ENCODE measurements at regions not wholly inside any gene's neighbourhood (a gene's known extent, or its start where the extent isn't known, plus 50 kb on each side); places are given as distances from the start of the nearest gene placed in this dataset.
A peak's percentile ranks its signal among the peaks of the same experiment; 100 is the strongest.

DNA sequence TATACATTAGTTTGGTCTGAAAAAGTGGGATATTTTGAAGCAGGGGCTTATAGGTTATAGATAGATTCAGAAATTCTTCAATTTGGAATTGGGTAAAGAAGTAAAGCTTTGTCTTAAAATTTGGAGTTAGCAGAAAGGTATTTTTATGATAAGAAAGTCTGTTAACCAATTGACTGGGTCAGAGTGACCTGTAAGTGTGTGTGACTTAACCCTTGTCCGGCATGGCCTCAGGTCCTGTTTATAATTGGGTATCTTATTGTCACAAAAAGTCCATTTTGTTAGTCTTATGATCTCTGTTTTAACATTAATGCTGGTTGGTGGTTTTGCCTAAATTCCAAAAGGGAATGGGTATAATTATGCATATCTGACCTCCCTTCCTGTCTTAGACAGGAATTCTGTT is 444.2 kb upstream of the NAALADL2 start:
- Histone ChIP-seq H2BK15ac (ENCODE audit: low read length) (no peak overlapping the region), H3K23me2 (ENCODE audit: low read depth, low read length) (no peaks in the 10 kb centered on the region; the same call in 1 of the 2 replicates), H3K9me3 (ENCODE audit: insufficient read depth in 2 of 2, low read depth in 1 of 2, low read length in 1 of 2) (no peaks in the 10 kb centered on the region), H3K18ac (ENCODE audit: extremely low read depth, low read length) (no peak overlapping the region), H4K5ac (ENCODE audit: insufficient read length, low read depth, low read length) (no peak overlapping the region), H3K9ac (replicated peaks in 1 of 4; ENCODE audit: extremely low read depth in 1 of 4, low read depth in 3 of 4, low read length in 3 of 4) (no peak overlapping the region), H3K36me3 (ENCODE audit: control insufficient read depth in 2 of 4, insufficient read depth in 4 of 4, low read length in 3 of 4) (no peaks in the 10 kb centered on the region), H4K20me1 (replicated peaks in 1 of 2; ENCODE audit: control insufficient read depth in 1 of 2, insufficient read depth in 2 of 2, low read length in 2 of 2) (no peaks in the 10 kb centered on the region), H2AK5ac (ENCODE audit: low read depth, low read length) (no peak overlapping the region), H2AFZ (ENCODE audit: low read length) (no peak overlapping the region), H3K14ac (ENCODE audit: insufficient read length) (no peak overlapping the region), H3K27me3 (replicated peaks in 1 of 4; ENCODE audit: control insufficient read depth in 3 of 4, extremely low read depth in 1 of 4, insufficient read depth in 3 of 4, low read length in 3 of 4) (no peaks in the 10 kb centered on the region), H3K27ac (ENCODE audit: low read depth, low read length) (no peak overlapping the region), H2BK12ac (ENCODE audit: low read depth, low read length) (no peak overlapping the region; the same call in 1 of the 2 replicates), H2BK5ac (ENCODE audit: low read depth, low read length) (no peak overlapping the region), H3K23ac (ENCODE audit: insufficient read length) (no peak overlapping the region), H3K79me2 (ENCODE audit: control insufficient read depth in 1 of 2, insufficient read depth in 2 of 2, low read length in 2 of 2) (no peaks in the 10 kb centered on the region), H3K79me1 (ENCODE audit: low read depth, low read length) (no peaks in the 10 kb centered on the region), H2BK120ac (replicated peaks; ENCODE audit: low read depth, low read length) (no peak overlapping the region), H3K4me2 (ENCODE audit: insufficient read depth in 1 of 2, low read depth in 2 of 2, low read length in 2 of 2) (no peak overlapping the region), H4K91ac (replicated peaks; ENCODE audit: insufficient read length, low read length) (no peak overlapping the region), H3K4ac (replicated peaks; ENCODE audit: insufficient read length, low read depth, low read length) (no peak overlapping the region), H3K56ac (replicated peaks; ENCODE audit: insufficient read length, low read depth, low read length) (no peak overlapping the region), H3K4me1 (replicated peaks in 1 of 4; ENCODE audit: control insufficient read depth in 3 of 4, insufficient read depth in 4 of 4, low read length in 3 of 4) (no peaks in the 10 kb centered on the region; a peak in 2 of 7 replicates), H4K8ac (ENCODE audit: extremely low read depth, insufficient read depth, low read length) (no peak overlapping the region), H3K4me3 (ENCODE audit: extremely low read depth in 1 of 4, insufficient read depth in 2 of 4, low read depth in 3 of 4, low read length in 4 of 4) (no peak overlapping the region), H2BK20ac (ENCODE audit: low read length) (peak overlapping the region; percentile 81; the same call in 1 of the 2 replicates)
- ChIA-PET POLR2A (ENCODE audit: partially characterized antibody) (interaction anchor here (0.6 kb wide), 1 partner anchor 26 kb away, joined by 3 read pairs; no protein-coding TSS in a partner anchor), CTCF (ENCODE audit: partially characterized antibody) (no interaction called here)
- 94% methylated on average over 1 of the region's 1 CpG; no CpG with 5 or more reads in 1 of the 2 experiments for WGBS, 2 experiments (ENCODE audit: extremely low coverage in 1 of 2, insufficient coverage in 1 of 2, insufficient read length in 1 of 2, insufficient replicate concordance in 2 of 2, low coverage in 1 of 2, low lambda C conversion rate in 2 of 2, missing lambda C conversion rate in 1 of 2)
- DNase-seq (ENCODE audit: low read depth in 1 of 2, low spot score in 2 of 2) (no peak), FAIRE-seq (no peak)
- no peak for TF ChIP-seq RFX5 (IDR thresholded peaks at IDR 0.05; ENCODE audit: borderline replicate concordance, low read depth, low read length)
- TF ChIP-seq CREB1 (IDR thresholded peaks at IDR 0.05) = no peak
- TF ChIP-seq BACH1 (IDR thresholded peaks at IDR 0.05; ENCODE audit: low read length) = no peak
- TF ChIP-seq JUN (IDR thresholded peaks at IDR 0.05; ENCODE audit: low read depth, low read length) = no peak
- TF ChIP-seq GTF2F1 (IDR thresholded peaks at IDR 0.05; ENCODE audit: borderline replicate concordance, low read depth, low read length) = no peak
- no peak for TF ChIP-seq SRF (IDR thresholded peaks at IDR 0.05; ENCODE audit: low read depth, low read length)
- TF ChIP-seq CHD1 (IDR thresholded peaks at IDR 0.05; ENCODE audit: low read depth, low read length) = no peak
- TF ChIP-seq SP4 (IDR thresholded peaks at IDR 0.05; ENCODE audit: low read length) = no peak
- no peak for TF ChIP-seq RAD21 (IDR thresholded peaks at IDR 0.05 in 1 of 2, conservative IDR thresholded peaks at IDR 0.05 in 1 of 2; ENCODE audit: low read depth in 2 of 2, low read length in 2 of 2)
- no peak for TF ChIP-seq SP1 (IDR thresholded peaks at IDR 0.05; ENCODE audit: low read depth, low read length)
- TF ChIP-seq RNF2 (IDR thresholded peaks at IDR 0.05; ENCODE audit: borderline replicate concordance, low read depth, low read length, missing control alignments, poor library complexity, severe bottlenecking) = no peak
- TF ChIP-seq, protein P1, sequence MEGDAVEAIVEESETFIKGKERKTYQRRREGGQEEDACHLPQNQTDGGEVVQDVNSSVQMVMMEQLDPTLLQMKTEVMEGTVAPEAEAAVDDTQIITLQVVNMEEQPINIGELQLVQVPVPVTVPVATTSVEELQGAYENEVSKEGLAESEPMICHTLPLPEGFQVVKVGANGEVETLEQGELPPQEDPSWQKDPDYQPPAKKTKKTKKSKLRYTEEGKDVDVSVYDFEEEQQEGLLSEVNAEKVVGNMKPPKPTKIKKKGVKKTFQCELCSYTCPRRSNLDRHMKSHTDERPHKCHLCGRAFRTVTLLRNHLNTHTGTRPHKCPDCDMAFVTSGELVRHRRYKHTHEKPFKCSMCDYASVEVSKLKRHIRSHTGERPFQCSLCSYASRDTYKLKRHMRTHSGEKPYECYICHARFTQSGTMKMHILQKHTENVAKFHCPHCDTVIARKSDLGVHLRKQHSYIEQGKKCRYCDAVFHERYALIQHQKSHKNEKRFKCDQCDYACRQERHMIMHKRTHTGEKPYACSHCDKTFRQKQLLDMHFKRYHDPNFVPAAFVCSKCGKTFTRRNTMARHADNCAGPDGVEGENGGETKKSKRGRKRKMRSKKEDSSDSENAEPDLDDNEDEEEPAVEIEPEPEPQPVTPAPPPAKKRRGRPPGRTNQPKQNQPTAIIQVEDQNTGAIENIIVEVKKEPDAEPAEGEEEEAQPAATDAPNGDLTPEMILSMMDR (IDR thresholded peaks at IDR 0.05; ENCODE audit: control extremely low read depth in 1 of 3, insufficient read depth in 1 of 3, low read depth in 1 of 3, low read length in 3 of 3) = no peak
- TF ChIP-seq HDAC6 (IDR thresholded peaks at IDR 0.05; ENCODE audit: low read depth, low read length) = no peak
